H1 (cell line): ENCODE measurements at regions not wholly inside any gene's neighbourhood (a gene's known extent, or its start where the extent isn't known, plus 50 kb on each side); places are given as distances from the start of the nearest gene placed in this dataset.

Experiments used
- CTCF ChIA-PET: fragments of 300-600 bp; sonication (Branson Sonifier 250); formaldehyde crosslinking; loops from one replicate; lab custom pipeline; 2021; ENCODE audit not compliant: partially characterized antibody; lab: Charles Lee
- POLR2A ChIA-PET: fragments of 300-600 bp; sonication (Branson Sonifier 250); formaldehyde crosslinking; loops from one replicate; lab custom pipeline; 2021; ENCODE audit warnings: inconsistent platforms; ENCODE audit not compliant: partially characterized antibody; lab: Charles Lee
- DNase-seq, 2 experiments: peaks; one replicate each; pipeline versions ENCODE4 v3.0.0 to v3.0.0-alpha.2; 2010 to 2022; ENCODE audit warnings: low spot score in 2 of 2, low read depth in 1 of 2, mixed read lengths in 1 of 2
- FAIRE-seq: peaks from 2 replicates; lab custom pipeline; 2011; peaks lifted over from hg19 to GRCh38; lab: Jason Lieb, UNC
- H2AFZ ChIP-seq: 2 replicates; pipeline ENCODE4 v1.8.1; 2012; ENCODE audit warnings: low read length, inconsistent platforms
- H2AK5ac ChIP-seq: 2 replicates; pipeline ENCODE4 v1.6.1; 2013; ENCODE audit warnings: low read depth, low read length
- H2BK120ac ChIP-seq: replicated peaks from 2 replicates; pipeline ENCODE3; 2013; ENCODE audit warnings: low read depth, low read length, inconsistent platforms
- H2BK12ac ChIP-seq: 2 replicates; pipeline ENCODE4 v1.6.1; 2013; ENCODE audit warnings: low read depth, low read length
- H2BK15ac ChIP-seq: 2 replicates; pipeline ENCODE4 v1.6.1; 2013; ENCODE audit warnings: low read length
- H2BK20ac ChIP-seq: 2 replicates; pipeline ENCODE4 v1.6.1; 2013; ENCODE audit warnings: low read length
- H2BK5ac ChIP-seq: 2 replicates; pipeline ENCODE4 v1.6.1; 2013; ENCODE audit warnings: low read depth, low read length
- H3K14ac ChIP-seq: 2 replicates; pipeline ENCODE4 v1.6.1; 2013; ENCODE audit warnings: inconsistent platforms; ENCODE audit not compliant: insufficient read length
- H3K18ac ChIP-seq: 2 replicates; pipeline ENCODE4 v1.6.1; 2013; ENCODE audit warnings: low read length; ENCODE audit errors: extremely low read depth
- H3K23ac ChIP-seq: 2 replicates; pipeline ENCODE4 v1.6.1; 2013; ENCODE audit warnings: inconsistent platforms; ENCODE audit not compliant: insufficient read length
- H3K23me2 ChIP-seq: 2 replicates; pipeline ENCODE4 v1.6.1; 2013; ENCODE audit warnings: low read depth, low read length
- H3K27ac ChIP-seq: 2 replicates; pipeline ENCODE4 v1.6.1; 2011; ENCODE audit warnings: low read depth, low read length, inconsistent platforms
- H3K27me3 ChIP-seq, 4 experiments: replicated peaks in 1 of 4; 1 replicate in 1 of 4; 2 replicates in 3 of 4; pipeline versions ENCODE4 v1.6.1 to v1.8.1; 2011 to 2013; ENCODE audit warnings: low read length in 3 of 4, mild to moderate bottlenecking in 3 of 4, inconsistent platforms in 2 of 4, mixed read lengths in 2 of 4, moderate library complexity in 1 of 4; ENCODE audit not compliant: control insufficient read depth in 3 of 4, insufficient read depth in 3 of 4; ENCODE audit errors: extremely low read depth in 1 of 4
- H3K36me3 ChIP-seq, 4 experiments: 2 replicates each; pipeline versions ENCODE4 v1.6.1 to v1.8.1; 2011 to 2013; ENCODE audit warnings: mild to moderate bottlenecking in 4 of 4, low read length in 3 of 4, moderate library complexity in 2 of 4, control low read depth in 1 of 4, inconsistent platforms in 1 of 4; ENCODE audit not compliant: insufficient read depth in 4 of 4, control insufficient read depth in 2 of 4
- H3K4ac ChIP-seq: replicated peaks from 2 replicates; pipeline ENCODE3; 2013; ENCODE audit warnings: low read length, low read depth, mixed read lengths, inconsistent platforms; ENCODE audit not compliant: insufficient read length
- H3K4me1 ChIP-seq, 4 experiments: replicated peaks in 1 of 4; 1 replicate in 1 of 4; 2 replicates in 3 of 4; pipeline versions ENCODE4 v1.6.1 to v1.8.1; 2011 to 2013; ENCODE audit warnings: low read length in 3 of 4, inconsistent platforms in 2 of 4, mixed read lengths in 1 of 4; ENCODE audit not compliant: insufficient read depth in 4 of 4, control insufficient read depth in 3 of 4
- H3K4me2 ChIP-seq, 2 experiments: 2 replicates each; pipeline versions ENCODE4 v1.6.1 to v1.8.1; 2011 to 2013; ENCODE audit warnings: low read depth in 2 of 2, low read length in 2 of 2, control low read depth in 1 of 2, inconsistent platforms in 1 of 2, mild to moderate bottlenecking in 1 of 2; ENCODE audit not compliant: insufficient read depth in 1 of 2
- H3K4me3 ChIP-seq, 4 experiments: fragments of 200-600, 300-600 bp in 1 of 4; sonication (generic), shearing (Covaris generic), sonication (Bioruptor Twin) in 1 of 4; 2 replicates each; pipeline versions ENCODE4 v1.5.1 to v1.8.1; 2011 to 2016; ENCODE audit warnings: low read length in 4 of 4, low read depth in 3 of 4, control low read depth in 2 of 4, inconsistent platforms in 2 of 4, mild to moderate bottlenecking in 2 of 4, mixed read lengths in 1 of 4, moderate library complexity in 1 of 4; ENCODE audit not compliant: insufficient read depth in 2 of 4; ENCODE audit errors: extremely low read depth in 1 of 4
- H3K56ac ChIP-seq: replicated peaks from 2 replicates; pipeline ENCODE3; 2013; ENCODE audit warnings: low read depth, mild to moderate bottlenecking, mixed read lengths, low read length, inconsistent platforms; ENCODE audit not compliant: insufficient read length
- H3K79me1 ChIP-seq: 2 replicates; pipeline ENCODE4 v1.6.1; 2013; ENCODE audit warnings: low read depth, low read length, control low read depth
- H3K79me2 ChIP-seq, 2 experiments: 2 replicates each; pipeline versions ENCODE4 v1.6.1 to v1.8.1; 2012 to 2013; ENCODE audit warnings: low read length in 2 of 2, mild to moderate bottlenecking in 2 of 2, inconsistent platforms in 1 of 2; ENCODE audit not compliant: insufficient read depth in 2 of 2, control insufficient read depth in 1 of 2
- H3K9ac ChIP-seq, 4 experiments: replicated peaks in 1 of 4; 1 replicate in 1 of 4; 2 replicates in 3 of 4; pipeline versions ENCODE4 v1.6.1 to v1.8.1; 2011 to 2013; ENCODE audit warnings: low read depth in 3 of 4, low read length in 3 of 4, control low read depth in 2 of 4, mild to moderate bottlenecking in 2 of 4, moderate library complexity in 2 of 4, inconsistent platforms in 1 of 4; ENCODE audit errors: extremely low read depth in 1 of 4
- H3K9me3 ChIP-seq, 2 experiments: 2 replicates each; pipeline versions ENCODE4 v1.6.1 to v1.8.1; 2012 to 2013; ENCODE audit warnings: mild to moderate bottlenecking in 2 of 2, moderate library complexity in 2 of 2, control low read depth in 1 of 2, inconsistent platforms in 1 of 2, low read depth in 1 of 2, low read length in 1 of 2, mixed read lengths in 1 of 2; ENCODE audit not compliant: insufficient read depth in 2 of 2
- H4K20me1 ChIP-seq, 2 experiments: replicated peaks in 1 of 2; 2 replicates each; pipeline versions ENCODE3 to v1.8.1; 2011 to 2013; ENCODE audit warnings: inconsistent platforms in 2 of 2, low read length in 2 of 2, mild to moderate bottlenecking in 1 of 2; ENCODE audit not compliant: insufficient read depth in 2 of 2, control insufficient read depth in 1 of 2
- H4K5ac ChIP-seq: 2 replicates; pipeline ENCODE4 v1.6.1; 2013; ENCODE audit warnings: low read length, low read depth, mixed read lengths, inconsistent platforms; ENCODE audit not compliant: insufficient read length
- H4K8ac ChIP-seq: 2 replicates; pipeline ENCODE4 v1.8.0; 2013; ENCODE audit warnings: mild to moderate bottlenecking, moderate library complexity, low read length, inconsistent platforms; ENCODE audit not compliant: insufficient read depth; ENCODE audit errors: extremely low read depth
- H4K91ac ChIP-seq: replicated peaks from 2 replicates; pipeline ENCODE3; 2013; ENCODE audit warnings: low read length, mixed read lengths, inconsistent platforms; ENCODE audit not compliant: insufficient read length
- BACH1 ChIP-seq: IDR thresholded peaks from 2 replicates; pipeline ENCODE4 v1.6.1; 2012; ENCODE audit warnings: low read length, improper control_type of control experiment
- EZH2 ChIP-seq: fragments of 200-600 bp; sonication (generic); IDR thresholded peaks from 2 replicates; pipeline ENCODE4 v1.7.1; 2012; ENCODE audit warnings: low read depth, mild to moderate bottlenecking, moderate library complexity, low read length, inconsistent platforms; ENCODE audit not compliant: severe bottlenecking
- TBP ChIP-seq: IDR thresholded peaks from 2 replicates; pipeline ENCODE4 v1.6.1; 2011; ENCODE audit warnings: low read depth, low read length, improper control_type of control experiment

GRCh38 chr3:163863146-163863545 lies 1215.2 kb downstream of the SI start:
- H4K5ac ChIP-seq: no peak overlapping the region
- H2BK12ac ChIP-seq: no peak overlapping the region
- DNase-seq: no peak
- H2AK5ac ChIP-seq: no peak overlapping the region
- H3K36me3 ChIP-seq: no peaks in the 10 kb centered on the region
- H3K4me2 ChIP-seq: no peak overlapping the region
- H3K9ac ChIP-seq: no peak overlapping the region
- H3K4ac ChIP-seq: no peak overlapping the region
- POLR2A ChIA-PET: no interaction called here
- H2BK5ac ChIP-seq: no peak overlapping the region
- H3K9me3 ChIP-seq: peaks cover 0 to 4% of the 10 kb centered on the region in 2 experiments; a peak in 1 of 4 replicates
- no peak for FAIRE-seq
- H3K56ac ChIP-seq: no peak overlapping the region
- no peak overlapping the region for H4K8ac ChIP-seq
- no peak overlapping the region for H3K4me3 ChIP-seq
- CTCF ChIA-PET: no interaction called here
- no peak overlapping the region for H2BK15ac ChIP-seq
- no peak overlapping the region for H3K18ac ChIP-seq
- no peaks in the 10 kb centered on the region for H4K20me1 ChIP-seq
- H2BK20ac ChIP-seq: no peak overlapping the region
- H3K27me3 ChIP-seq: no peaks in the 10 kb centered on the region
- no peak overlapping the region for H3K27ac ChIP-seq
- H3K79me1 ChIP-seq: no peaks in the 10 kb centered on the region
- no peaks in the 10 kb centered on the region for H3K79me2 ChIP-seq
- no peaks in the 10 kb centered on the region for H3K23me2 ChIP-seq
- H2BK120ac ChIP-seq: no peak overlapping the region
- no peak overlapping the region for H4K91ac ChIP-seq
- H3K23ac ChIP-seq: no peak overlapping the region
- H3K4me1 ChIP-seq: no peaks in the 10 kb centered on the region
- H2AFZ ChIP-seq: no peak overlapping the region
- no peak overlapping the region for H3K14ac ChIP-seq
- TF ChIP-seq BACH1: no peak
- no peak for TF ChIP-seq TBP
- no peak for TF ChIP-seq EZH2
